Dendritic cell treated with granulocyte-macrophage colony-stimulating factor and Interleukin-4, amounts not matched to agents 40 ng/mL and 50 ng/mL, for 4 days (primary cell): ENCODE measurements at regions not wholly inside any gene's neighbourhood (a gene's known extent, or its start where the extent isn't known, plus 50 kb on each side); places are given as distances from the start of the nearest gene placed in this dataset.

Source experiments
- H3K27ac Mint-ChIP-seq: one replicate; pipeline ENCODE4 v1.8.0; 2022; ENCODE audit warnings: mild to moderate bottlenecking, mixed read lengths
- H3K27me3 Mint-ChIP-seq: one replicate; pipeline ENCODE4 v1.8.0; 2022; ENCODE audit warnings: mild to moderate bottlenecking, mixed read lengths
- H3K36me3 Mint-ChIP-seq: one replicate; pipeline ENCODE4 v1.8.0; 2022; ENCODE audit warnings: low read depth, mixed read lengths
- H3K4me1 Mint-ChIP-seq: one replicate; pipeline ENCODE4 v1.8.0; 2022; ENCODE audit warnings: low read depth, mixed read lengths
- H3K4me3 Mint-ChIP-seq: one replicate; pipeline ENCODE4 v1.8.0; 2022; ENCODE audit warnings: mild to moderate bottlenecking, moderate library complexity, mixed read lengths
- H3K9me3 Mint-ChIP-seq: one replicate; pipeline ENCODE4 v1.8.0; 2022; ENCODE audit warnings: mixed read lengths
- intact Hi-C: fragments of 100-400 bp; cut with micrococcal nuclease; formaldehyde crosslinking; loops from one replicate; pipeline ENCODE4 v1.15.0; 2022

DNA sequence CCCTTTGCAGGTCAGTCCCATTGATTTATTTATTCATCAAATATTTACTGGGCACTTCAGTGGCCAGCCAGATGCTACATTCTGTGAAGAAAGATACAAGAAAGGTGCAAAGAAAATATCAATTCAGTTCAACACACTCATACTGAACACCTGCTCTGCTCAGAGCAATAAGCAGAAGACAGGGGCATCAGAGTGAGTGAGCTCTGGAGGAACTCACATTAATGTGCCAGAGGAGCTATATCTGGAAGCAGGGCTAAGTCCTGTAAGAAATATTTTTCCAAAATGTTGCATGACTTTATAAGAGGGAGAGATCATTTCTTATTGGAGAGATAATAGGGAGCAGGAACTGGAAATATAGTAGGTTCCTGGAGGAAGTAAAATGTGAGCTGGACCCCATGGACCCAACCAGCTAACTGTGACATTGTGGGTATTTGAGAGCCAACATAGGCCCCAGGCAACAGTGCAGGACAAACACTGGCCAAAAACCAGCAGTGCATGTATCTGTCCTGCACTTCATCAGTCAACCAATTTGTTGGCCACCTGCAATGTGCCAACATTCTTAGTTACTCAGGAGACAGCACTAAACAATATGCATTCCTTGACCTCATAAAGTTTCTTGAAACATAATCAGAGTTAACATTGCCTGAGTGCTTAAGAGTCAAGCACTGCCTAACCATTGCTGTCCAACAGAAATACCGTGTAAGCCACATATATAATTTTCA is 102.7 kb upstream of the PTPRM start:
- Mint-ChIP-seq H3K4me3 (no peak overlapping the region), H3K9me3 (no peaks in the 10 kb centered on the region), H3K27ac (no peak overlapping the region), H3K4me1 (no peaks in the 10 kb centered on the region), H3K27me3 (peaks cover 2% of the 10 kb centered on the region), H3K36me3 (no peaks in the 10 kb centered on the region)
- intact Hi-C loops: no loop called here

DNA sequence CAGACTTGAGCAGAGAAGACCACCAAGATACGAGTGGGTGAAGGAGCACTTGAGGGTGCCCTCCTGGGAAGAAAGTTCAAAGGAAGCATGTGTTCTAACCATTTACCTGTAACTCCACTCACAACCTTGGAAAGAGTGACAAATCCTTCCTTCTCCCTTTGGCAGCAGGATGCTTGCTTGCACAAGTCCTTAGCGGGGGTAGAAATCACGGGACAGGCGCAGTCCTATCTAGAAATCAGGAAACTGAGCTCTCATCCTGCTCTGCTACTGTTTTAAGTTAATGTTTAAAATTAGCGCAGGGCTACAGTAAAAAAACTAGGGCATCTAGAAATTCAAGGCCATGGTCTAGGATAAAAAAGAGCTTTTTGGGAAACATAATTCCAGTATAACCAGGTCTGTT is 100.9 kb upstream of the PTPRM start:
- intact Hi-C loops: no loop called here
- peaks cover 2% of the 10 kb centered on the region for H3K27me3 Mint-ChIP-seq
- no peak overlapping the region for H3K27ac Mint-ChIP-seq
- H3K4me3 Mint-ChIP-seq: no peak overlapping the region
- no peaks in the 10 kb centered on the region for H3K4me1 Mint-ChIP-seq
- H3K9me3 Mint-ChIP-seq: no peaks in the 10 kb centered on the region
- no peaks in the 10 kb centered on the region for H3K36me3 Mint-ChIP-seq

DNA sequence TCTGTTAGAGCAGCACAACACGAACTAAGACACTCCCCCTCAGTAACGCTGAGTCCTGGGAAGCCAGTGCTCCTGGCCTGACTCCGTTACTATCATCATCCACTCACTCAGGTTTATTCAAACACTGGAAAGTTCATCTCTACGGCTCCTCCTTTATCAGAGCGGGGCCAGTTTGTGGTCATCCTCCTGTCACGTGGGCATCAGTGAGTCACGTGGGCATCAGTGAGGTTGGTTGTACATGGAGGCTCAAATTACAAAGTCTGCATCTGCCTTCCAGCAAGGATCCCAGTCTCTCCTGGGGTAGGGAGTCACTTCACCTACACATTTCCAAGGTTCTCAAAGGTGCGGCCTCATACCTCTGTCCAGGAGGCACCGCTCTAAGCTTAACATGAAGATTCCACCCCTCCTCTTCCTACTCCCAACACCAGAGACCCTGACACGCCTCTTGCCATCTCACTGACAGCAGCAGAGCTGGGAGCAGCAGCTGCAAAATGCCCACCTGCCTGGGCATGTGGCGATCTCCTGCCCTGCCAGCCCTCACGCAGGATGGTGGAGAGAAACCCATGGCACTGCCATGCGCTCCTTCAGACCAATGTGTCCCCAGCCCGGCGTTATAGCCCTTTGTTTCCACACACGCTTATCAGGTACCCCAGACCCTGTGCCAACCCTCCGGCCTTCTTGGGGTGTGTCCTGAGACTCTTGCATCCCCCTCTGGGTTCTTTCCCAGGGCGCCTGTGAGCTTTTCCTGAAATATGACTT is 99.2 kb upstream of the PTPRM start:
- H3K36me3 Mint-ChIP-seq: no peaks in the 10 kb centered on the region
- H3K27me3 Mint-ChIP-seq: peaks cover 3% of the 10 kb centered on the region
- H3K27ac Mint-ChIP-seq: no peak overlapping the region
- intact Hi-C loops: no loop called here
- H3K4me1 Mint-ChIP-seq: no peaks in the 10 kb centered on the region
- no peak overlapping the region for H3K4me3 Mint-ChIP-seq
- no peaks in the 10 kb centered on the region for H3K9me3 Mint-ChIP-seq

DNA sequence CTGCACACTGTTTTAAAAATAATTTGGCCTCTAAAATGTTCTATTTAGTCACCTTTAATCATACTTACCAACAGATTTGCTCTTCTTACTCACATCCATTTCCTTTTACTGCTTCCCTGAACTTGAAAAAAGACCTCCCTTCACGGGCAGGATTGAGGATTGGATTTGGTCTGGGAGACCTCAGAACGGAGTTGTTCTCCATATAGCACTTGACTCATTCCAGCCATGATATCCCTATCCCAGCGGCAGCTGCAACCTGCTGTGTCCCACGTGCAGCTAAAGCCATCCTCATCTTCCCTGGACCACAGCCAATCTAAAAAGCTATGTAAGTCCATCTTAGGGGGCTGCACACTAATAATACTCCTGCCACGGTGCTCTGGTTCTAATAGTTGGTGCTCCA is 97.0 kb upstream of the PTPRM start:
- Mint-ChIP-seq H3K9me3 (no peaks in the 10 kb centered on the region), H3K27me3 (peaks cover 3% of the 10 kb centered on the region), H3K4me3 (no peak overlapping the region), H3K27ac (no peak overlapping the region), H3K36me3 (no peaks in the 10 kb centered on the region), H3K4me1 (no peaks in the 10 kb centered on the region)
- intact Hi-C loops: no loop called here

DNA sequence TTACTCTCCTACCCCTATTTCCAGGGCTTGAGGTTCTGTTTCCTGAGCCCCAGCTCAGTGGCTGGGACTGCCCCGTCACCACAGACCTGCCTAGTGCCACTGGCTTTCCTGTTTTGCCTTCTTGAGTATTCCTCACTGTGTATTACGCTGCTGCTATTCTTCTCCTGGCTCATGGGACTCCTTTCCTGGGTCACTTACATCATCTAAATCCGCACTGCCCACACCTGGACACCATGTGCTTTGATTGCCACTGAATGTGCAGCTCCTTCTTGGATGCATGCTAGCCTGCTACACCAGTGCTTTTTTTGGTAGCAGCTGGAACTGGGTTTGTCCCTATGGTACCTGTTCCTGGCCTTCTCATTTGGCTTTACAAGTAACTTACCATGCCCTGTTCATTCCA is 96.6 kb upstream of the PTPRM start:
- H3K36me3 Mint-ChIP-seq: no peaks in the 10 kb centered on the region
- intact Hi-C loops: no loop called here
- H3K27me3 Mint-ChIP-seq: peaks cover 3% of the 10 kb centered on the region
- no peaks in the 10 kb centered on the region for H3K4me1 Mint-ChIP-seq
- H3K4me3 Mint-ChIP-seq: no peak overlapping the region
- H3K27ac Mint-ChIP-seq: no peak overlapping the region
- H3K9me3 Mint-ChIP-seq: no peaks in the 10 kb centered on the region

DNA sequence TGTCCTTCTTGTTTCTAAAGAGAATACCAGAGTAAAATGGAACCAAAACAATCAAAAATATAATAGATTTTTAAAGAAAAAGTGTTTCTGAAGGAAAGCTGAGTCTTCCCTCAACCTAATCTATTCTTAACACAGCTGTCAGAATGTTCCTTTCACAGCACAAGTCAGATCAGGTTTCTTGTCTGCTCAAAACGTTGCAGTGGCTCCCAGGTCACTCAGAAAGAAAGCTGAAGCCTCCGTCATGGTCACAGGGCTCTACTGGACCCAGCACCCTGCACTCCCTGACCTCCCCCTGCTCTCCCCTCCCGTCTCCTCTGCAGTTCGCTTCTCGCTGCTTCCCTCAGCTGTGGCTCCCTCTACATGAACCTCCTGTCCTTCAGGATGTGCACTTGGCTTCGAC is 90.7 kb upstream of the PTPRM start:
- H3K9me3 Mint-ChIP-seq: no peaks in the 10 kb centered on the region
- H3K36me3 Mint-ChIP-seq: no peaks in the 10 kb centered on the region
- H3K4me3 Mint-ChIP-seq: no peak overlapping the region
- no peak overlapping the region for H3K27ac Mint-ChIP-seq
- no peaks in the 10 kb centered on the region for H3K4me1 Mint-ChIP-seq
- intact Hi-C loops: no loop called here
- peaks cover under 1% of the 10 kb centered on the region for H3K27me3 Mint-ChIP-seq

DNA sequence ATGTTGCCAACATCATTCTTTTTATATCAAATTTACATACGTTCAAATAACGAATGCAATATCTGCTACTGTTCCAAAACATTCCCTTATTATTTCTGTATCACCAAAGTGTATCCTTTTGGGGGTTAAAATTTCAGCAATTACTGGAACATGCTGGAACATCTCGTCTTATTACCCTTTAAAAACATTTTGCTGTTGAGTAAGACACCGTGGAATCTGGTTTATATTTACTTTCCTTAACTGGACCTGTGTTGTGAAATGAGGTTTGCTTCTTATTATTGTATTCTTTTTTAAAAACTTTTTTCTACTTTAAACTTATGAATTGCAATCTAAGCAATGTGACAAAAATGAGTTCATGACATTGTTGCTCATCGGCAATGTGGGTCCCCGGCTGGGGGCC is 87.4 kb upstream of the PTPRM start:
- no peak overlapping the region for H3K27ac Mint-ChIP-seq
- no peaks in the 10 kb centered on the region for H3K4me1 Mint-ChIP-seq
- no peak overlapping the region for H3K4me3 Mint-ChIP-seq
- H3K9me3 Mint-ChIP-seq: no peaks in the 10 kb centered on the region
- intact Hi-C loops: no loop called here
- H3K27me3 Mint-ChIP-seq: no peaks in the 10 kb centered on the region
- H3K36me3 Mint-ChIP-seq: no peaks in the 10 kb centered on the region

DNA sequence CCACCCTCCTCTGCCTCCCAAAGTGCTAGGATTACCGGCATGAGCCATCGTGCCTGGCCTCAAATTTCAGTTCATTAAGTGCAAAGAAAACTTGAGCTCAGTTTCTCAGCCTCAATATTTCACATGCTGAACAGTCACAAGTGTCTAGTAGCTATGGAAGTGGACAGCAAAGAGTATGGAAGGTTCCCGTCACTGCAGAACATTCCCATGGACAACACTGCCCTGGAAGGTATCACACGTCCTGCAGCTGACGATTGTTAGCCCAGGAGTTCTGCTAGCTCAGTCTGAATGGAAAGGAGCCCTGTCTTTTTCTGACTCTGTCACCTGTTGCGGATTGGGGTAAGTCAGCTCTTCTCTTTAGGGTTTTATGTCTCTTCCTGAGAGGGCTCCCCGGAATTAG is 86.2 kb upstream of the PTPRM start:
- H3K9me3 Mint-ChIP-seq: no peaks in the 10 kb centered on the region
- no peaks in the 10 kb centered on the region for H3K27me3 Mint-ChIP-seq
- intact Hi-C loops: no loop called here
- no peaks in the 10 kb centered on the region for H3K4me1 Mint-ChIP-seq
- H3K4me3 Mint-ChIP-seq: no peak overlapping the region
- H3K27ac Mint-ChIP-seq: no peak overlapping the region
- no peaks in the 10 kb centered on the region for H3K36me3 Mint-ChIP-seq

DNA sequence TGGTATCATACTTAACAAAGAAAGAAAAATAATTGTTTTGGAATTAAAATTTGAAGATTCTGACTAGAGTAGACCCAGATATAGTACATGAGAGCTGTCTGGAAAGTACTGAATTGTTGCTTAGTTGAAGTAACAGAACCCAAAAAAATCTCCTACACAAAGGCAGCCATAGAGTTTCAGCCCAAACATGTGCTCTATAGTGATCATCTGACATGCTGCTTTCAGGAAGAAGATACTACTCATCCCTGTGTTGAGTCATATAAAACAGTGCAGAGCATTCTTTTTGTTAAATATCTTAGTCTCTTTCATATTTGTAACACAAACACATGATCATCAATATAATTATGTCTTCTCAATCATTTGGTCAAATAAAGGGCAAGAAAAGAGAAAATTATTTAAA is 84.8 kb upstream of the PTPRM start:
- Mint-ChIP-seq H3K27ac (no peak overlapping the region), H3K27me3 (no peaks in the 10 kb centered on the region), H3K4me1 (no peaks in the 10 kb centered on the region), H3K9me3 (no peaks in the 10 kb centered on the region), H3K4me3 (no peak overlapping the region), H3K36me3 (no peaks in the 10 kb centered on the region)
- intact Hi-C loops: no loop called here

DNA sequence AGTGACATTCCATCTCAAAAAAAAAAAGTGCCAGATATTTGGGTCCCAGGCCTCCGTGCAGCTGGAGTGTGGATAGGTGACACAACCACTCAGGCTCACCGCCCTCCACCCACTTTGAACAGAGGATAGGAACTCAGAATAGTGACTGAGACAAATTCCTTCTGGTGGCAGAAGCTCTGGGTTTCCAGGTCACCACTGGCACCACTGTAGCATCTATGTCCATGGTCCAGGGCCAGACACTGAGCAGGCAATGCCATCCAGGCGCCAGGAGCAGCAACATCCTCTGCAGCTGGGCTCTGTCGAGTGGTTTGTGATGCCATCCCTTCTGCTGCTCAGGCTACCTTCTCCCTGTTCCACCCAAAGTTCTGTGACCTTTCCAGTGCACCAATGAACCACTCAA is 81.5 kb upstream of the PTPRM start:
- Mint-ChIP-seq H3K27me3 (no peaks in the 10 kb centered on the region), H3K36me3 (no peaks in the 10 kb centered on the region), H3K27ac (no peak overlapping the region), H3K4me1 (peaks cover 9% of the 10 kb centered on the region), H3K4me3 (no peak overlapping the region), H3K9me3 (no peaks in the 10 kb centered on the region)
- intact Hi-C loops: no loop called here

DNA sequence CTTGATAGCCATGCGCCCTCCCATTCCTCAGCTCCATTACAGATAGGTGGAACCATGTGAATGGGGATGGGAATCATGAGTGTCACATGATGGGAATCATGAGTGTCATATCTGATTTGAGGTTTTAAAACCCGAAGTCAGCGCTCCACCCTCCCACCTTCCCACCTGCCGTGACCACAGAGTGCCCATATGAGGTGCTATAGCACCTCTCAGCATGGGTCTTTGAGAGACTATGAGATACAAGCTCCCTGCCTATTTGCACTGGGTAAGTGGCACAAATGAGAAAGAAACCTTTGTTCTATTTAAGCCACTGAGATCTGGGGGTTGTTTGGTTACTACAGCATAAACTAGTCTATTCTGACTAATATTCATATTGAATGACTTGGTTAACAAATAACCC is 78.5 kb upstream of the PTPRM start:
- Mint-ChIP-seq H3K36me3 (no peaks in the 10 kb centered on the region), H3K4me1 (peaks cover 11% of the 10 kb centered on the region)

DNA sequence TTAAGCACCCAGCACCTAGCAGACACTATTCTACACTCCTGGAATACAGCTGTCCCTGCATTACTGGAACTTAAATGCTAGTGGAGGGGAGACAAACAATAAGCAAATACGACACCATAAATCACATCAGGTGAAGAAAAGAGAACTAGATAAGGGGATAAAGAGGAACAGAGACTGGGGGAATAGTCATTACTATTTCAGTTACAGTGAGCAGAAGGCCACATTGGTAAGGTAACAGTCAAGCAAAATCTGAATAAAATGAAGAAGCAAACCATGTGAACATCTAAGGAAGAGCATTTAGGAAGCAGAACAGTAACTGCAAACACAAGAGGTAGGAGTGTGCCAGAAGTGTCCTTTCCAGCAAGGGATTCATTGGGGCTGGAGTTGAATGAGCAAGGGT is 77.0 kb upstream of the PTPRM start:
- Mint-ChIP-seq H3K4me3 (no peak overlapping the region), H3K9me3 (no peaks in the 10 kb centered on the region), H3K27me3 (no peaks in the 10 kb centered on the region), H3K4me1 (peaks cover 11% of the 10 kb centered on the region), H3K27ac (no peak overlapping the region), H3K36me3 (no peaks in the 10 kb centered on the region)
- intact Hi-C loops: no loop called here

More for the DNA sequence above, 78.5 kb upstream of the PTPRM start:
- Mint-ChIP-seq H3K27me3 (no peaks in the 10 kb centered on the region), H3K9me3 (no peaks in the 10 kb centered on the region), H3K4me3 (no peak overlapping the region), H3K27ac (no peak overlapping the region)
- intact Hi-C loops: no loop called here

DNA sequence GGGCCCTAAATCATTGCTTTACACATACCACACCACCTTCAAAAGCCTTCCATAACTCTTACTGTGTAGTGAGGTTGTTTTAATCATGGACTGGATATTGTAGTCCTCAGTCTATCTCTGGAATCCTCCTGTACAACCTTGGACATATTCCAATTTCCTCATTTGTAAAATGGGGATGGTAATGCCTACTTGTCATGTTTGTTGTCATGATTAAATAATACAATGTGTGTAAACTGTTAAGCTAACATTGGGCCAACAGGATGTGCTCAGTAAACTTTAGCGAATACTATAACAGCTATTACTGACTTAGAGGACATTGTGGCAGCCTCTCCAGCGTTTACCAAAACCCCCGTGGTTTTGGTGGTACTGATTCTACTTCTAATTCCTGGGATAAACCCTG is 74.7 kb upstream of the PTPRM start:
- Mint-ChIP-seq H3K27me3 (no peaks in the 10 kb centered on the region), H3K27ac (no peak overlapping the region), H3K9me3 (peaks cover 9% of the 10 kb centered on the region), H3K36me3 (no peaks in the 10 kb centered on the region), H3K4me3 (no peak overlapping the region), H3K4me1 (peaks cover 11% of the 10 kb centered on the region)
- intact Hi-C loops: no loop called here

DNA sequence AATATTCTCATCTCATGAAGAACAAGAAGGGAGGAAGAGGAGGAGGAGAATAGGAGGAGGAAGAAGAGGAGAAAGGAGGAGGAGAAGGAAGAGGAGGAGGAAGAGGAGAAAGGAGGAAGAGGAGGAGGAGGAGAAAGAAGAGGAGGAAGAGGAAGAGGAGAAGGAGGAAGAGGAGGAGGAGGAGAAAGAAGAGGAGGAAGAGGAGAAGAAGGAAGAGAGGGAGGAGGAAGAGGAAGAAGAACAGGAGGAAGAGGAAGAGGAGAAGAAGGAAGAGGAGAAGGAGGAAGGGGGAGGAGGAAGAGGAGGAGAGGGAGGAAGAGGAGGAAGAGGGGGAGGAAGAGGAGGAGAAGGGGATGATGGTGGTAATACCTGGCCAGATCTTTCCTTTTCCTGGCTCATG is 70.0 kb upstream of the PTPRM start:
- intact Hi-C loops: no loop called here
- no peaks in the 10 kb centered on the region for H3K27me3 Mint-ChIP-seq
- H3K9me3 Mint-ChIP-seq: peaks cover 11% of the 10 kb centered on the region
- H3K27ac Mint-ChIP-seq: no peak overlapping the region
- H3K4me1 Mint-ChIP-seq: no peaks in the 10 kb centered on the region
- no peaks in the 10 kb centered on the region for H3K36me3 Mint-ChIP-seq
- H3K4me3 Mint-ChIP-seq: no peak overlapping the region

DNA sequence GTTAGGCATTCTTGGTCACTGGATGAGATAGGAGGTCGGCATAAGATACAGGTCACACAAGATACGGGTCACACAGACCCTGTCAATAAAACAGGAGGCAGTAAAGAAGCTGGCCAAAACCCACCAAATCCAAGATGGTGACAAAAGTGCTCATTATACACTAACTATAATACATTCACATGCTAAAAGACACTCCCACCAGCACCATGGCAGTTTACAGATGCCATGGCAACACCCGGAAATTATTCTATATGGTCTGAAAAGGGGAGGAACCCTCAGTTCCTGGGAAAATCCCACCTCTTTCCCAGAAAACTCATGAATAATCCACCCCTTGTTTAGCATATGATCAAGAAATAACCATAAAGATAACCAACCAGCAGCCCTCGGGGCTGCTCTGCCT is 56.0 kb upstream of the PTPRM start:
- Mint-ChIP-seq H3K27ac (no peak overlapping the region), H3K4me1 (no peaks in the 10 kb centered on the region), H3K4me3 (no peak overlapping the region), H3K9me3 (no peaks in the 10 kb centered on the region), H3K36me3 (no peaks in the 10 kb centered on the region), H3K27me3 (no peaks in the 10 kb centered on the region)
- intact Hi-C loops: no loop called here
